ENCODE measurements at regions not wholly inside any gene's neighbourhood (a gene's known extent, or its start where the extent isn't known, plus 50 kb on each side); places are given as distances from the start of the nearest gene placed in this dataset.

DNA sequence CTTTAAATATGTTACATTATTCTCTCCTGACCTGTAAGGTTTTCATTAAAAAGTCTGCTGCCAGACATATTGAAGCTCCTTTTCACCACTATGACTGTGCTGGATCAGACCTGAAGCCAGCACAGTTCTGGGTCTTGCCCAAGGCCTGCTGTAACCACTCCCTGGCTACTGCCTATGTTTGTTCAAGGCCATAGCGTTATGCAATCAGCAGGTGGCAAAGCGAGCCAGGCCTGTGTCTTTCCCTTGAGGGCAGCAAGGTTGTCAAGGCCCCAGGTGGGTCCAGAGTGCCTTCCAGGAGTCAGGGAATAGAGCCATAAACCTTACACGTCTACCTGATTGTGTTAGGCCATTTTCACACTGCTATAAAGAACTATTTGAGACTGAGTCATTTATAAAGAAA, 496.8 kb upstream of the PCDH9 start:
- no peak for DNase-seq (ENCODE audit: extremely low spot score, unreplicated experiment)
- no peak overlapping the region for H3K4me3 Mint-ChIP-seq
- H3K4me1 Mint-ChIP-seq (ENCODE audit: unreplicated experiment): no peaks in the 10 kb centered on the region
- TF ChIP-seq, protein P1, sequence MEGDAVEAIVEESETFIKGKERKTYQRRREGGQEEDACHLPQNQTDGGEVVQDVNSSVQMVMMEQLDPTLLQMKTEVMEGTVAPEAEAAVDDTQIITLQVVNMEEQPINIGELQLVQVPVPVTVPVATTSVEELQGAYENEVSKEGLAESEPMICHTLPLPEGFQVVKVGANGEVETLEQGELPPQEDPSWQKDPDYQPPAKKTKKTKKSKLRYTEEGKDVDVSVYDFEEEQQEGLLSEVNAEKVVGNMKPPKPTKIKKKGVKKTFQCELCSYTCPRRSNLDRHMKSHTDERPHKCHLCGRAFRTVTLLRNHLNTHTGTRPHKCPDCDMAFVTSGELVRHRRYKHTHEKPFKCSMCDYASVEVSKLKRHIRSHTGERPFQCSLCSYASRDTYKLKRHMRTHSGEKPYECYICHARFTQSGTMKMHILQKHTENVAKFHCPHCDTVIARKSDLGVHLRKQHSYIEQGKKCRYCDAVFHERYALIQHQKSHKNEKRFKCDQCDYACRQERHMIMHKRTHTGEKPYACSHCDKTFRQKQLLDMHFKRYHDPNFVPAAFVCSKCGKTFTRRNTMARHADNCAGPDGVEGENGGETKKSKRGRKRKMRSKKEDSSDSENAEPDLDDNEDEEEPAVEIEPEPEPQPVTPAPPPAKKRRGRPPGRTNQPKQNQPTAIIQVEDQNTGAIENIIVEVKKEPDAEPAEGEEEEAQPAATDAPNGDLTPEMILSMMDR (conservative IDR thresholded peaks at IDR 0.05): no peak
- peaks cover 17% of the 10 kb centered on the region for H3K9me3 Mint-ChIP-seq
- H3K27ac Mint-ChIP-seq: no peak overlapping the region
- no peaks in the 10 kb centered on the region for H3K36me3 Mint-ChIP-seq
- H3K27me3 Mint-ChIP-seq: no peaks in the 10 kb centered on the region

DNA sequence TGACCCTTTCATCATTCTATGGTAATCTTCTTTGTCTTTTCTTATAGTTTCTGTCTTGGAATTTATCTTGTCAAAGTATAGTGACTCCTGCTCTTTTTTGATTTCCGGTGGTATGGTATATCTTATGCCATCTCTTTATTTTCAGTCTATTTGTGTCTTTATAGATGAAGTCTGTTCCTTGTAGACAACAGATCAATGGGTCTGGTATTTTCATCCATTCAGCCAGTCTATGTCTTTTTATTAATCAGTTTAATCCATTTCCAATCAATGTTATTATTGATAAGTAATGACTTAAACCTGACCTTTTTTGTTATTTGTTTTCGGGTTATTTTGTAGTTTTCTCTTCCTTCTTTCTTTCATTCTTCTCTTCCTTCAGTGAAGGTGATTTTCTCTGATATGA, 495.9 kb upstream of the PCDH9 start:
- H3K4me3 Mint-ChIP-seq: no peak overlapping the region
- H3K4me1 Mint-ChIP-seq (ENCODE audit: unreplicated experiment): no peaks in the 10 kb centered on the region
- DNase-seq (ENCODE audit: extremely low spot score, unreplicated experiment): no peak
- H3K27ac Mint-ChIP-seq: no peak overlapping the region
- TF ChIP-seq, protein P1 (conservative IDR thresholded peaks at IDR 0.05): no peak
- H3K9me3 Mint-ChIP-seq: peaks cover 17% of the 10 kb centered on the region
- H3K27me3 Mint-ChIP-seq: no peaks in the 10 kb centered on the region
- H3K36me3 Mint-ChIP-seq: no peaks in the 10 kb centered on the region

DNA sequence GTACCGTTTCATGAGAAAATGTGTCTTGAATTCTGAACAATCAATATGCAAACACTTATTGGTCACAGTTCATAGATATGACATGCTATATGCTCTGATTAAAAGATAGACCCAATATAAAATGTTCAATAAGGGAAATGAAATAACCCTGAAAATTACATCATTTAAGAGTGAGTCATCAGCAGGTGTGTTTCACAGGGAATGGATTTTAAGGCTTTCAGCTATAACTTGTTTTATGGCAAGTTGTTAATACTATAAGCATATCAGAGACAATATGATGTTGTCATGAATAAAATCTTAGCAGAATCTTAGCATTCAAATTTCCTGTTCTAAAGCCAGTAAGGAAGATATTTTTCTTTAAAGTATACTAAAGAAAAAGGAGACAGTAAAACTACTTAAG, 483.4 kb upstream of the PCDH9 start:
- TF ChIP-seq, protein P1 (conservative IDR thresholded peaks at IDR 0.05): no peak
- H3K27me3 Mint-ChIP-seq: no peaks in the 10 kb centered on the region
- no peak for DNase-seq (ENCODE audit: extremely low spot score, unreplicated experiment)
- H3K9me3 Mint-ChIP-seq: no peaks in the 10 kb centered on the region
- no peaks in the 10 kb centered on the region for H3K36me3 Mint-ChIP-seq
- no peak overlapping the region for H3K4me3 Mint-ChIP-seq
- H3K4me1 Mint-ChIP-seq (ENCODE audit: unreplicated experiment): no peaks in the 10 kb centered on the region
- H3K27ac Mint-ChIP-seq: no peak overlapping the region

DNA sequence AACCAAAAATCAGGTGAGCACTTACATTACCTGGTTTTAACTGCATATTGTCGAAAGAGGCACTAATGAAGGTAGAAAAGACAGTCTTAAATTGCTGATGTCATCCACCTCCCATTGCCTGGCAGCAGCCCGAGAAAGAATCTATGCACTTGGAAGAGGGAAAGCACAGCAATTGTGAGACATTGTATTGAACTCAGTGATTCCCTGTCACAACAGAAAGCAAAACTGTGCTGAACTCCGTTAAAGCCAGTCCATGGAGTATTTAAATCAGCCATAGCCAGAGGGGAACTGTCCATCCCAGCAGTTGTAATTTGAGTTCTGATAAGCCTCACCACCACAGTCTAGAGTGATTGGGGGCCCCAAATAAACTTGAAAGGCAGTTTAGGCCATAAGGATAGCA, 466.6 kb upstream of the PCDH9 start:
- Mint-ChIP-seq H3K4me1 (ENCODE audit: unreplicated experiment) (no peaks in the 10 kb centered on the region), H3K4me3 (no peak overlapping the region), H3K27ac (no peak overlapping the region), H3K36me3 (no peaks in the 10 kb centered on the region), H3K9me3 (peaks cover 3% of the 10 kb centered on the region), H3K27me3 (no peaks in the 10 kb centered on the region)
- TF ChIP-seq, protein P1 (conservative IDR thresholded peaks at IDR 0.05): no peak
- DNase-seq (ENCODE audit: extremely low spot score, unreplicated experiment): no peak

DNA sequence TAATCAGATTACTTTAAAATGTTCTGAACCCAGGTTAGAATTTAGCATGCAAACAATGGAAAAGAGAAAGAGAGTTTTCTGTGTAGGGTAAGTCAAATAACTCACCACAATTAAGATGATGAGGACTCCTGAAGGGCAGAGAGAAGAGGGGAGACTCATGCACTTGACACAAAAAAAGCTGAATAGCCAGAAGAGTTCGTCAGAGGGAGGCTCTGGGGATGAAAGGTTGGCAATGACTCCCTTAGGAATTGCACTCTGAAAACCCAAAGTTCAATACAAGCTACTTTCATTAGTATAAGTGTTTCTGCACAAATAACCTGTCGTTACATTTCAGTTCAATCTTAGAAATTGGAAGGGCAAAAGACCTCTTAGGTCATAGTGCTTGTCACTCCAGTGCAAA, 434.4 kb upstream of the PCDH9 start:
- Mint-ChIP-seq H3K4me1 (ENCODE audit: unreplicated experiment) (peaks cover 6% of the 10 kb centered on the region), H3K27me3 (no peaks in the 10 kb centered on the region), H3K27ac (no peak overlapping the region), H3K36me3 (no peaks in the 10 kb centered on the region), H3K4me3 (no peak overlapping the region), H3K9me3 (no peaks in the 10 kb centered on the region)
- no peak for DNase-seq (ENCODE audit: extremely low spot score, unreplicated experiment)
- TF ChIP-seq, protein P1 (conservative IDR thresholded peaks at IDR 0.05): no peak

DNA sequence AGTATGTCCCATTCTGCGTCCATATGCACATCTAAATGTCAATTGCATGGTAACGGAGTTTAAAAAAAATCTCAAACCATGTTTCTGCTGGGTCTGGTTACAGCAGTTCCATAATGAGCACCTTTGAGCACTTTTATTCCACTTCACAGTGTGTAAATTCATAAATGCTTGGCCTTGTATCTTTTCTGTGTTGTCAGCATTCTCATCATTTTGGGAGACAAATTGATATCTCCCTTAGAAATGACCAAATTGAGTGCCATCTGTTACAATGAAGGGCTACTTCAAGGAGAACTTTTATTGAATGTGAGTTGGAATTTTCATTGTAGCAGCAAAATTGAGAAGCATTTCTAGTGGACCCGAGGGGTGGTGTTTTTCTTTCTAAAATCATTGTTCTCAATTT, 432.9 kb upstream of the PCDH9 start:
- TF ChIP-seq, protein P1 (conservative IDR thresholded peaks at IDR 0.05): no peak
- no peaks in the 10 kb centered on the region for H3K9me3 Mint-ChIP-seq
- no peaks in the 10 kb centered on the region for H3K27me3 Mint-ChIP-seq

More for the DNA sequence above, 432.9 kb upstream of the PCDH9 start:
- no peak overlapping the region for H3K27ac Mint-ChIP-seq
- H3K4me1 Mint-ChIP-seq (ENCODE audit: unreplicated experiment): peaks cover 6% of the 10 kb centered on the region
- H3K36me3 Mint-ChIP-seq: no peaks in the 10 kb centered on the region
- H3K4me3 Mint-ChIP-seq: no peak overlapping the region
- no peak for DNase-seq (ENCODE audit: extremely low spot score, unreplicated experiment)
